Esophagus squamous epithelium (tissue), 4 donors: ENCODE measurements at regions not wholly inside any gene's neighbourhood (a gene's known extent, or its start where the extent isn't known, plus 50 kb on each side); places are given as distances from the start of the nearest gene placed in this dataset.

Source experiments
- CTCF ChIP-seq, 6 experiments: fragments of 450-650 bp in 4 of 6; fragments of 200-600 bp in 2 of 6; sonication (generic) in 2 of 6; IDR thresholded peaks; one replicate each; pipeline ENCODE4 v1.5.1; 2016 to 2019; ENCODE audit warnings: antibody characterized with exemption in 6 of 6, mild to moderate bottlenecking in 4 of 6, moderate library complexity in 4 of 6
- POLR2A ChIP-seq, 4 donors: fragments of 450-650 bp; IDR thresholded peaks; one replicate each; pipeline ENCODE4 v1.6.1; 2017; ENCODE audit warnings: antibody characterized with exemption in 4 of 4, mild to moderate bottlenecking in 4 of 4, moderate library complexity in 3 of 4

DNA sequence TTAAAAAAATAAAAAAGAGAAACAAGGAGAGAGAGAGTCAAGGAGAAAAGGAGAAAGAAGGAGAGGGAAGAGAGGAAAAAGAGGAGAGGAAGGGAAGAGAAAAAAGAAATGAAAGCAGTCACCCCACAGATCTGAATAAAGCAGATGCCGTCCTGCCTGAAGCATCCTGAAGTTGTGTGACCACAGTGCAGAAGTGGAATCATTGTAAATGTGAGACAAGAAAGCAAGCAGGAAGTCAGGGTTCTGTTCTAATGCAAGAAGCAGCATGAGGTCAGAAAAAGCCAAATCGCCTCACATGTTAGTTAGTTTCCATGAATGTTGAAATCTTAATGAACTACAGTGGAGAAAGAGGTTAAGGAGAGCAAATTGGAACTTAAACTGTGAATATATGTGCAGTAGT is 692.5 kb downstream of the CENPC start:
- TF ChIP-seq POLR2A (IDR thresholded peaks at IDR 0.05) (no peak), CTCF (IDR thresholded peaks at IDR 0.05) (no peak)
